Muscle of leg (tissue), 3 donors: ENCODE measurements at regions not wholly inside any gene's neighbourhood (a gene's known extent, or its start where the extent isn't known, plus 50 kb on each side); places are given as distances from the start of the nearest gene placed in this dataset.

Source experiments
- DNase-seq: peaks from one replicate; pipeline ENCODE4 v3.0.0; 2013
- H3K27ac ChIP-seq: one replicate; pipeline ENCODE4 v1.5.1; 2013; ENCODE audit warnings: mild to moderate bottlenecking, low read length, control low read depth
- H3K27me3 ChIP-seq: one replicate; pipeline ENCODE4 v1.6.1; 2013; ENCODE audit warnings: low read length; ENCODE audit not compliant: control insufficient read depth, insufficient read depth
- H3K36me3 ChIP-seq: one replicate; pipeline ENCODE4 v1.6.1; 2013; ENCODE audit warnings: low read length; ENCODE audit not compliant: control insufficient read depth, insufficient read depth
- H3K4me1 ChIP-seq: one replicate; pipeline ENCODE4 v1.6.1; 2013; ENCODE audit warnings: low read length; ENCODE audit not compliant: control insufficient read depth, insufficient read depth
- H3K4me3 ChIP-seq: one replicate; pipeline ENCODE4 v1.5.1; 2013; ENCODE audit warnings: low read length, control low read depth
- H3K9me3 ChIP-seq: replicated peaks from 2 replicates; pipeline ENCODE4 v1.6.1; 2013; ENCODE audit warnings: low read depth, low read length; ENCODE audit not compliant: control insufficient read depth
- WGBS: methylation state at CpG from one replicate; pipeline ENCODE4 v1.1.5; 2013; ENCODE audit warnings: missing lambda C conversion rate; ENCODE audit not compliant: insufficient coverage; 5-methylcytosine and 5-hydroxymethylcytosine counted together

DNA sequence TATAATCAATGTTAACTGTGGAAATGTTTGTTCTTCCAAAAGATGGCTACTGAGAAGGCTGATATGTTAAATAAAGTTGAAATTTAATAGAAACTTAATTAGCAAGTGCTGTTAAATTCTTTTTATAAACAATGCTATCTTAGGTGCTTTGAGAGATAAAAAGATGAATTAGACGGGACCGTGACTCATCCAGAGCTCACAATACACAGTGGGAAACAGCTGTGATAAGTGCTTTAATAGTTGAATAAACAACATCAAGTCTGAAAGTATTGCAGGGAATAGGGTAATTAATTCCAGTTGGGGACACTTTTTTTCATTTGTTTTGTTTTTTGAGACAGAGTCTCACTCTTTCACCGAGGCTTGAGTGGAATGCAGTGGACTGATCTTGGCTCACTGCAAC is 85.5 kb upstream of the DTNA start:
- DNase-seq, result no peak
- H3K4me3 ChIP-seq, result no peak overlapping the region
- no peaks in the 10 kb centered on the region for H3K36me3 ChIP-seq
- no peaks in the 10 kb centered on the region for H3K27me3 ChIP-seq
- 40% methylated on average over 1 of the region's 3 CpGs for WGBS
- H3K4me1 ChIP-seq, result no peaks in the 10 kb centered on the region
- no peaks in the 10 kb centered on the region for H3K9me3 ChIP-seq
- H3K27ac ChIP-seq, result no peak overlapping the region

DNA sequence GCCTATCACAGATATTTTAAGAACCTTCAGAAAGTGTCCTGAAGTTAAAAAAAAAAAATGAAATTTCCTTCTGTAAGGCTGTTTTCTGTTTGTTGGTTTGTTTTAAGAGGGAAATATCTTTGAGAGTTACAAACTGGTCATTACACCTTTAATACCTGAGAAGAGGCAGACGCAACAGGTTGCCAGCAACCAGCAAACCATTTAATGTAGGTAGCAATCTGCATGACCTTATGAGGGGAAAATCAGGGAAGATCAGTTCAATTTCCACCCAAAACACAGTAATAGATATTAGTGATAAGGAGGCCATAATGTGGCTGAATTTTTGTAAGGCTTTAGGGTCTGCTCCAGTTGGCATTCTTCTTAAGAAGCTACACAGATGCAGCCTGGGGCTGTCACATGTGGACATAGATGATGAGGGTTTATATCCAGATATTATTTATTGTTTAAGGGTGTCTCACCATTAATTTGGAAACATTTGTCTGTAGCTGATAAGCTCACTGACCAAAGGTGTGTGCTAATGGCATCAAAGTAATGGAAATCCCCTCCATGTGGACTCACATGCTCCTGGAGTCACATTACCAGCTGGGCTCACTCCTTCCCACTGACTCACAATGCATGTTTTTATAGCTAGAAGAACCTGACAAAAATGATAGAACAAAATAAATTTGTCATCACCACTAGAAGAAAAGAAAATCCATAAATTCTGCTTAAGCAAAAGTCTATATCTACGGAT is 83.5 kb upstream of the DTNA start:
- Histone ChIP-seq H3K9me3 (no peaks in the 10 kb centered on the region), H3K36me3 (no peaks in the 10 kb centered on the region), H3K27ac (no peak overlapping the region), H3K4me3 (no peak overlapping the region), H3K27me3 (no peaks in the 10 kb centered on the region), H3K4me1 (no peaks in the 10 kb centered on the region)
- no peak for DNase-seq
- no CpG with 5 or more reads among the region's 2 CpGs for WGBS

DNA sequence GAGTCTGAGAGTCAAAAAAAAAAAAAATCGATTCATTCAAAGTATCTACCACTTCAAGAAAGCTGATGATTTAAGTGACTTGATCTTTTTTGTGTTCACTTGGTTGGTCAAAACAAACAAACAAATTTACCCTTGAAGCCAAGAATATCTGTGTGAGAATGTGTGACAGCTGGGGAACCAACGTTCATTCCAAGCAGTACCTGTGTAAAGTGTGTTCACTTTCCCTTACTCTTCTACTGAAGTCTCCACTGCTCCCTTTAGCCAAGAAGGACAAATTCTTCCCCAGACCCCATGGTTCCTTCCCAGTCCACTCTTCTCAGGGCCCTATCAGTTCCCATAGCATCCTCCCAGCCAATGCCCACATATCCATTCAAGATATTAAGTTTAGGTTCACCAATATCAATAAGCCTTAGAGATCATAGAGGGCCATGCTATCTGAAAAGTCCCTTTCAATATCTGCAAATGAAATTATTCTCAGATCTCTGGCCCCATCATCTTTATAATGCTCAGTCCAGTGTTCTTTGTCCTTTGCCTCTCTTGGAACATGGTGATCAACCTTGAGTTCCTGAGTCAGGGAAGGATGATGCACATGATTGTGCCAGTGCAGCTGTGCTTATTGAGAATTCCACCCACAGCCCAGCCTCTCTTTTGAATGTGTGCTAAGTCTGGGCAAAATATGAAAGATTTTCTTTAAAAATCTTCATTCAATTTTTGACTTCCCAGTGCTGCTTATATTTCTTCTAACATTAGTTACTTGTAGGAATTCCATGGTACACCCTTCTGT is 82.8 kb upstream of the DTNA start:
- Histone ChIP-seq H3K36me3 (no peaks in the 10 kb centered on the region), H3K27me3 (no peaks in the 10 kb centered on the region), H3K9me3 (no peaks in the 10 kb centered on the region), H3K4me3 (no peak overlapping the region), H3K4me1 (peaks cover 2% of the 10 kb centered on the region), H3K27ac (no peak overlapping the region)
- no peak for DNase-seq
- WGBS, result no CpG with 5 or more reads among the region's 2 CpGs

DNA sequence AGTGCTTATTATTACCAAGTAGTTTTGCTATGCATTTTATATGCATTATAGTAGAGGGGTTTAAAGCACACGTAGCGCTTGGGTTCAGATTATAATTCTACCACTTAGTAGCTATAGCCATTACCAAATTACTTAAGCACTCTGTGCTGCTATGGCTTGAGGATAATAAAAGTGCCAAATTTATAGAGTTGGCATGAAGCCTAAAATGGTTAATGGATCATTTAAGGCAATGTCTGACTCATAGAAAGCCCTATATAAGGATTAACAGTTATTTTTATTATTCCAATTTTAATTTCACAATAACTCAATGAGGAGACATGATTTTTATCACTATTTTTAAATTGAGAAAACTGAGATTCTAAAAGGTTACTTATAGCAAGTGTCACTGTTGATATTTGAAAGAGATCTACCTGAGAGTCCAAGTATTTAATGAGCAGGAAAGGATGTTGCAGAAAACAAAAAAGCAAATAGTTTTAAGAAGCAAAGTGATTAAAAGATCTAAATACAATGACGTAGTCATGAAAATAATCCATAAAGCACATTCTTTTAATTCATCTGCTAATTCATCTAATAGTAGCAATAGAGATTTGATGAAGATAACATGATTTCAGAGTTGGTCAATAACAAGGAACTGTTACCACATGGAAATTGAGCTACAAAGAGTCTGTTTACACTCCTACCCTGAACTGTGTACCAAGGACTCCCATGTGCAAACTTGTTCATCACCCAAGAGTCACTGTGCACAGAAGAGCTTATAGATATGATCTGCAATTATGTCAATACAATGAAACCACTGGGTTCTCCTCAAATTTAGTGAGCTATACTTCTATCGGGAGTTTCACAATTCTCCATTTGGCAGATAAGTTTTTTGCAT is 78.8 kb upstream of the DTNA start:
- H3K27me3 ChIP-seq, result no peaks in the 10 kb centered on the region
- no peaks in the 10 kb centered on the region for H3K36me3 ChIP-seq
- H3K4me3 ChIP-seq, result no peak overlapping the region
- no peaks in the 10 kb centered on the region for H3K9me3 ChIP-seq
- no peak overlapping the region for H3K27ac ChIP-seq
- WGBS, result no CpG with 5 or more reads among the region's 4 CpGs
- DNase-seq, result no peak
- peaks cover 3% of the 10 kb centered on the region for H3K4me1 ChIP-seq

DNA sequence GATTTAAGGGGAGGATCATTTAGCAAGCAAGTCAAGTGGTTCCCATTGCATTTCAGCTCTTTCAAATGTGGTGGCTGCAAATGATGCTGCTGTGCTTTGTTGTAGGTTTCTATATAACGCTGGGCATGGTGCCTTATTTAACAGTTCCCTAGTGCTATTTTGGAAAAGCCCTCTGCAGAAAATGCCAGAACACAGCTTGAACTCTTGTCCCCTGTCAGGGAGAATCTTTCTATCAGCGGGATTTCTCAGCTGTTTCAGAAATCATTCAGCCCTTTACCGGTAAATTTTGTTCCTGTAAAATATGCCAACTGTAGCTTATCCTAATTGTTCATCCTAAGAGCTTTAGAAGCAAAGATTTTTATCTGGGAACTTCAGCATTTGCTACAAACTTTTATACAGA is 77.8 kb upstream of the DTNA start:
- Histone ChIP-seq H3K4me1 (peaks cover 3% of the 10 kb centered on the region), H3K27me3 (no peaks in the 10 kb centered on the region), H3K9me3 (no peaks in the 10 kb centered on the region), H3K27ac (no peak overlapping the region), H3K36me3 (no peaks in the 10 kb centered on the region), H3K4me3 (no peak overlapping the region)
- 60% methylated on average over 1 of the region's 3 CpGs for WGBS
- no peak for DNase-seq

DNA sequence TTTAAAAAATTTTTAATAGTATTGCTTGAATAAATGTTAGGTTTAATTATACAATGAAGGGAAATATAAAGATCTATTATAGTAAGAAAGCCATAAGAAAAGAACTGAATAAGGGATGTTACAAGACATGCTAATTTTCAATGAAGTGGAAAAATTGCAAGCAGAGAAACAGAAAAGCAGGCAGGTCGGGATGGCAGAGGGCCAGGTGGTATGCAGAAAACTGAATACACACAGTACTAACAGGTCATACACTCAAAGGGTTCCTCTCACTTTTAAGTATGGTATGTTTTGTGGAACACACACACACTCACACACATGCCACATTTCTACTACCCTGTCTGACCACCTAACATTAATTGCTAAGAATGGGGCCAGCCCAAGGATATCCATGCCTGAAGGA is 76.7 kb upstream of the DTNA start:
- no CpG with 5 or more reads among the region's 1 CpG for WGBS
- no peaks in the 10 kb centered on the region for H3K9me3 ChIP-seq
- H3K27me3 ChIP-seq, result no peaks in the 10 kb centered on the region
- no peak overlapping the region for H3K27ac ChIP-seq
- no peak for DNase-seq
- H3K4me3 ChIP-seq, result no peak overlapping the region
- H3K36me3 ChIP-seq, result no peaks in the 10 kb centered on the region
- H3K4me1 ChIP-seq, result peaks cover 3% of the 10 kb centered on the region

DNA sequence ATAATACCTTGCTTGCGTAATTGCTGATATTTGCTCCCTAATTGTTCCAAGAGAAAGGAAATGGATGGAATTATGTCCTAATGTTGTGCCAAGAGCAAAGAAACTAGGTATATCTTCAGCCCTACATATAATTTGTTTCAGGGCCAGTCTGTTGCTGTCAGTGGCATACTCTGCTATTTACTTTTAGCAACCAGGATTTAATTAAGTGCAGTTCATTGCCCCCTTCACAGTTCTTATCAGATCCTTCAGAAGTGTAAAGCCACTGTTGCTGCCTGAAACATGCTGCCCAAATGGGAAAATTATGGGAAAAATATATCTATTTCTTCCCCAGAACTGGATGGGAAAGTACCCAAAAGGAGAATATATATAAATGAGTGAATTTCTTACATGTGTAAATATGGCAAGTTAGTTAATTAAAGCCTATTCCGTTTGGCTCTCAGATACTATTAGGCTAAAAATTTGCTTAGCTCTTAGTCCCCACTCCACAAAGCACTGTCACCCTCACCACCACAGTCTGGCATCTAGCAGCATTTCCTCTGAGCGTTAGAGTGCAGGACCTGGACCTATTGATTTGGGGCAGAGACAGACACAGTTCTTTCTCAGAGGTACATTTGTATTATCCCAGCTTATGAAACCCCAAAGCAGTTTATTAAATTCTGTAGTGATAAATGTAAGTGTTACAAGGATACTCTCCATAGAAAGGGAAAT is 72.8 kb upstream of the DTNA start:
- H3K4me1 ChIP-seq, result peaks cover 1% of the 10 kb centered on the region
- no peak for DNase-seq
- H3K27ac ChIP-seq, result no peak overlapping the region
- no CpG with 5 or more reads among the region's 3 CpGs for WGBS
- H3K36me3 ChIP-seq, result no peaks in the 10 kb centered on the region
- H3K4me3 ChIP-seq, result no peak overlapping the region
- H3K27me3 ChIP-seq, result no peaks in the 10 kb centered on the region
- H3K9me3 ChIP-seq, result no peaks in the 10 kb centered on the region

DNA sequence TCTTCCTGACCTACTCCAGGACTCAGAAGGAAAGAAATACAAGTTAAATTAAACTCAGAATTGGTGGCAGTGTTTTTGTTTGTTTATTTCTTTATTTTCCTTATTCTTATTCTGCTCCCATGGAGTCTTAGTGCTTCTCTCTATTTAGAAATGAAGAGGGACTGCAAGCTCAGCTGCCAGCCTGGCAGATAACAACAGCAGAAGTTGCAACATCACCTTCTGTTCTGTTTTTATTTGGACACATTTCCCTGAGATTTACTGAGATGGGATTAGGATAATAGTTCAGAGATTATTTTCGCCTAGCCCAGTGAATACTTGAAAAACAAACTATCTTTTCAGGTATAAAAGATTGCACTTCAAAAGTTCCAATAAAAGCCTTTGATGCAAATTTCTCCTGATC is 70.4 kb upstream of the DTNA start:
- no peak overlapping the region for H3K4me3 ChIP-seq
- H3K9me3 ChIP-seq, result no peaks in the 10 kb centered on the region
- H3K36me3 ChIP-seq, result no peaks in the 10 kb centered on the region
- no CpG with 5 or more reads among the region's 1 CpG for WGBS
- no peak overlapping the region for H3K27ac ChIP-seq
- no peak for DNase-seq
- no peaks in the 10 kb centered on the region for H3K4me1 ChIP-seq
- H3K27me3 ChIP-seq, result no peaks in the 10 kb centered on the region

DNA sequence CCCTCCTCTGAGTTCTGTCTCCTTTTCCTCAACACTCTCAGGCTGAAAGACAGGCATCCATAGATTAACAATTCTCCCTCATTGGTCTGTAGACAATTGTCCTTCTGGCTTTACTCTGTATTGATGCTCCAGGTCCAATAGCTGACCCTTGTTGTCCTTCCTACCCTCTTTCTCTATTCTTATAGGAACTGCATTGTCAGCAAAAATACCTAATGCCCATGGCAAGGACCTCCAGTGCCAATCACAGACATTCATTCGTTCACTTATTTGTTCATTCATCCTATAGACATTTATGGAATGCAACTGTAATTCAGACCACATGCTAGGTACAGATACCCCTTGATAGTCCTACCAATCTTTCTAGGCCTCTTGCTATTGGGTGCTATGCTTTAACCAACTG is 69.8 kb upstream of the DTNA start:
- Histone ChIP-seq H3K4me3 (no peak overlapping the region), H3K4me1 (no peaks in the 10 kb centered on the region), H3K9me3 (no peaks in the 10 kb centered on the region), H3K36me3 (no peaks in the 10 kb centered on the region), H3K27ac (no peak overlapping the region), H3K27me3 (no peaks in the 10 kb centered on the region)
- no peak for DNase-seq
- 38% methylated on average over 1 of the region's 1 CpG for WGBS
